IMR-90 (cell line): ENCODE measurements at regions not wholly inside any gene's neighbourhood (a gene's known extent, or its start where the extent isn't known, plus 50 kb on each side); places are given as distances from the start of the nearest gene placed in this dataset.

ENCODE experiments used
- CTCF ChIP-seq: conservative IDR thresholded peaks from 2 replicates; pipeline ENCODE4 v1.5.1; 2012; ENCODE audit warnings: mild to moderate bottlenecking, low read depth, low read length, improper control_type of control experiment
- MAFK ChIP-seq: IDR thresholded peaks from 2 replicates; pipeline ENCODE4 v1.6.1; 2012; ENCODE audit warnings: low read depth, low read length, improper control_type of control experiment
- MAZ ChIP-seq: IDR thresholded peaks from 2 replicates; pipeline ENCODE4 v1.6.1; 2012; ENCODE audit warnings: low read depth, mild to moderate bottlenecking, low read length, improper control_type of control experiment, moderate library complexity, borderline replicate concordance
- MXI1 ChIP-seq: IDR thresholded peaks from 2 replicates; pipeline ENCODE4 v1.6.1; 2012; ENCODE audit warnings: low read depth, mild to moderate bottlenecking, low read length, moderate library complexity, borderline replicate concordance
- POLR2A ChIP-seq: IDR thresholded peaks from 2 replicates; pipeline ENCODE4 v1.6.1; 2012; ENCODE audit warnings: mild to moderate bottlenecking, low read depth, low read length
- RFX5 ChIP-seq: IDR thresholded peaks from 2 replicates; pipeline ENCODE4 v1.8.0; 2012; ENCODE audit warnings: low read depth, mild to moderate bottlenecking, low read length, moderate library complexity

DNA sequence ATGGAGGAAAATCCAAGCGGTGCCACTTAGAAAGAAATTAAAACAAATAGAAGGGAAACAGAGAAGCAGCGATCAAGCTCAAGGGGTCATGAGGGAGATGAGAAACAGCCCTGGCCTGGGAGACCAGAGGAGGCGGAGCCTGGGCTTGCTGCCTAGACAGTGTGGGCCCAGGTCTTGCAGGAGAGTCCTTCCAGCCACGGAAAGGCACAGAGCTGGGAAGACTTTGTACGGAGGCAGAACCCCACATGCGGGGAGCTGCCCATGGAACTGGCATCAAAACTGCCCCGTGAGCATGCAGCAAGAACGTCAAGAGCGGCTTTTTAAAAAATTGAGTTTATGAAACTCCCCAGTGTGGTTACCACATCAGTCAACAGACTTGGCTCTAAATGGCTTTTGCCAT lies 119.4 kb downstream of the IRX1 start:
- TF ChIP-seq CTCF (no peak), MAZ (no peak), POLR2A (no peak), MXI1 (no peak), MAFK (no peak), RFX5 (no peak)
